ENCODE measurements at regions not wholly inside any gene's neighbourhood (a gene's known extent, or its start where the extent isn't known, plus 50 kb on each side); places are given as distances from the start of the nearest gene placed in this dataset.

DNA sequence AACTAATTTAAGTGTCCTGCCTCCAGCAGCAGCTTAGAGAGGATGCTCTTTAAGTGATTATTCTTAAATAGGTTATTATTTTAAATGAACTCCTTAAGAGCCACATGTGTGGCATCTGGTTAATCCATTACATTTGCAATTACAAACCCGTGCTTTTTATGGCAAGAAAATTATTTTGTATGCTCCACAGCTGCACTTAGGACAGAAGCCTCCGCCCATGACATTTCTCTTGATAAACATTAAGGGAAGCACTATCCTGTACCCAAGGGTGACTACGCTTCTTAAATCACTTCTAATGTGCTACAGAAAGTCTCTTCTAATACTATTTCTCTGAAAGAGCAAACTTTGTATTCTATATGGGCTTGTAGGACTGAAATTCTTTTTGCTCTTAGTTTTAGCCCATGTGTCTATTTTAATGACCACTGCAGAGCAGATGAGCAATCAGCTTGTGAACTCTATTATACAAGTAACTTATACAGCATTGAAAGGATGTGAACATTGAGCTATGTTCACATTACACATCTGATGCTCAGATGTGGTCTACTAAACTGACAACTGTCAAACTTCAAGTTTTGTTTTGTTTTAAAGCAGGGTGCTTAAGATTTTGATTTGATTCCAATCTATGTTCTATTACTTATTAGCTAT lies 223.4 kb downstream of the COX7C start:
- no peak for DNase-seq
- Histone ChIP-seq H3K36me3 (no peaks in the 10 kb centered on the region), H3K9me3 (no peaks in the 10 kb centered on the region), H3K27ac (no peak overlapping the region), H3K27me3 (no peaks in the 10 kb centered on the region), H3K4me1 (no peaks in the 10 kb centered on the region), H3K4me3 (no peak overlapping the region)
- ATAC-seq = no peak
- TF ChIP-seq, protein P1, sequence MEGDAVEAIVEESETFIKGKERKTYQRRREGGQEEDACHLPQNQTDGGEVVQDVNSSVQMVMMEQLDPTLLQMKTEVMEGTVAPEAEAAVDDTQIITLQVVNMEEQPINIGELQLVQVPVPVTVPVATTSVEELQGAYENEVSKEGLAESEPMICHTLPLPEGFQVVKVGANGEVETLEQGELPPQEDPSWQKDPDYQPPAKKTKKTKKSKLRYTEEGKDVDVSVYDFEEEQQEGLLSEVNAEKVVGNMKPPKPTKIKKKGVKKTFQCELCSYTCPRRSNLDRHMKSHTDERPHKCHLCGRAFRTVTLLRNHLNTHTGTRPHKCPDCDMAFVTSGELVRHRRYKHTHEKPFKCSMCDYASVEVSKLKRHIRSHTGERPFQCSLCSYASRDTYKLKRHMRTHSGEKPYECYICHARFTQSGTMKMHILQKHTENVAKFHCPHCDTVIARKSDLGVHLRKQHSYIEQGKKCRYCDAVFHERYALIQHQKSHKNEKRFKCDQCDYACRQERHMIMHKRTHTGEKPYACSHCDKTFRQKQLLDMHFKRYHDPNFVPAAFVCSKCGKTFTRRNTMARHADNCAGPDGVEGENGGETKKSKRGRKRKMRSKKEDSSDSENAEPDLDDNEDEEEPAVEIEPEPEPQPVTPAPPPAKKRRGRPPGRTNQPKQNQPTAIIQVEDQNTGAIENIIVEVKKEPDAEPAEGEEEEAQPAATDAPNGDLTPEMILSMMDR (IDR thresholded peaks at IDR 0.05) = no peak
- intact Hi-C loops (cut with DNase I) = no loop called here
- 54 to 64% methylated on average over 3 of the region's 3 CpGs for WGBS, 2 donors
- FAIRE-seq = no peak

DNA sequence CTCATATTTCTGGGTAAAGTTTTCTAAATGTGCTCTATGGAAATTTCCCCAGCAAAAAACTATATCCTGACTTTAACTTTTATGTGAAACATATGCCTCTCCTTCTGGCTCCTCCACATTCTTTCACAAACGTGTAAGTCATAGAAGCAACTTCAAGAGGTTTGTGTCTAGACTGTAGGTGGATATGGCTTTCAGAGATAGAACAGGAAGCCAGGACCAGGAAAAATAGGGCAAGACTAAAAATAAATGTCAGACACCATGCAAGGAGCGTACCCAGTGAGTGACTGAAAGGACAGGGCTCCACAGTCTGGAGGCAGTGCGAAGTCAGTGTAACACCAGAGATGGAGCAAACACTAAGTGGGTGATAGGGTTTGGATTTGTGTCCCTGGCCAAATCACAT lies 240.7 kb downstream of the COX7C start:
- H3K27me3 ChIP-seq = no peaks in the 10 kb centered on the region
- FAIRE-seq (no peak), DNase-seq (no peak), ATAC-seq (no peak)
- 65 to 79% methylated on average over 3 of the region's 3 CpGs for WGBS, 2 donors
- H3K36me3 ChIP-seq = no peaks in the 10 kb centered on the region
- H3K4me1 ChIP-seq = no peaks in the 10 kb centered on the region
- H3K4me3 ChIP-seq = no peak overlapping the region
- intact Hi-C loops (cut with DNase I) = no loop called here
- H3K27ac ChIP-seq = no peak overlapping the region
- H3K9me3 ChIP-seq = no peaks in the 10 kb centered on the region
- TF ChIP-seq, protein P1 (IDR thresholded peaks at IDR 0.05) = no peak

DNA sequence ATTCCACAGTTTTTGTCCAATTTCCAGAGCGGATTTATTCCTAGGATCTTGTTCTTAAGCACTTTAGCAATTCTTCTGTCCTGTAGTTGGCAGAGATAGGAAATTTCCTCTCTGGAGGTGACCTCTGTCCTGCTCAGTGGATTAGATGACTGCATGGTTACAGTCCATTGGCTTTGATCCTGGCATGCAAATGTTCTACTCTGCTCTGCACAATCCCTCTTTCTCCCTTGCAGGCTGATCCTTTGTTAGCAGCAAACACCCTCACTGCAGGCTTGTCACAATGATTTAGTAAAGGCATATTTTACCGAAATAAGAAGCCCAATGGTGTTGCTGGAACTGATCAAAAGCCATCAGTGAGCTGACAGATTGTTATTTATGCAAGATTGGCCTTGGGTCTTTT lies 243.8 kb downstream of the COX7C start:
- Histone ChIP-seq H3K9me3 (no peaks in the 10 kb centered on the region), H3K27ac (no peak overlapping the region), H3K4me1 (no peaks in the 10 kb centered on the region), H3K27me3 (no peaks in the 10 kb centered on the region), H3K36me3 (no peaks in the 10 kb centered on the region), H3K4me3 (no peak overlapping the region)
- ATAC-seq (no peak), FAIRE-seq (no peak), DNase-seq (no peak)
- 58 to 70% methylated on average over 2 of the region's 2 CpGs for WGBS, 2 donors
- TF ChIP-seq, protein P1 (IDR thresholded peaks at IDR 0.05) = no peak
- intact Hi-C loops (cut with DNase I) = no loop called here

DNA sequence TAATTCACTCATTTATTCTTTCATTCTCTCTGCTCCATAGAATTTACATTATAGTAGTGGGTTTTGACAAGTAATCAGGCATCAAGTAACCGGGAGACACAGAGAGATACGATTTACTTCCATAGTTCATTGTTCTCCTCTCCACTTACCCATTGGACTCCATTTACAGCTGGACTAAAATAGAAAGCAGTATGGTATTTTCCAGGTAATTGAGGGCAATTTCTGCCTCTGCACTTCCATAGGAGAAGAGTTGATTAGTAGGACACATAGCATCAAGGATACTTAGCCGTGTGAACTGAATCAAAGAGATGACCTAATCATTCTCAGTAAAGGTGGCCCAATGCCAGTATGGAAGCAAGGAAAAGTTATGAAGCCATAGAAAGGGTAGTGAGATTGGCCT lies 244.4 kb downstream of the COX7C start:
- no peak for FAIRE-seq
- ATAC-seq = no peak
- no peak overlapping the region for H3K27ac ChIP-seq
- H3K36me3 ChIP-seq = no peaks in the 10 kb centered on the region
- H3K4me1 ChIP-seq = no peaks in the 10 kb centered on the region
- DNase-seq = no peak
- H3K9me3 ChIP-seq = no peaks in the 10 kb centered on the region
- intact Hi-C loops (cut with DNase I) = no loop called here
- no peaks in the 10 kb centered on the region for H3K27me3 ChIP-seq
- H3K4me3 ChIP-seq = no peak overlapping the region
- 75 to 83% methylated on average over 3 of the region's 3 CpGs for WGBS, 2 donors
- TF ChIP-seq, protein P1 (IDR thresholded peaks at IDR 0.05) = no peak

DNA sequence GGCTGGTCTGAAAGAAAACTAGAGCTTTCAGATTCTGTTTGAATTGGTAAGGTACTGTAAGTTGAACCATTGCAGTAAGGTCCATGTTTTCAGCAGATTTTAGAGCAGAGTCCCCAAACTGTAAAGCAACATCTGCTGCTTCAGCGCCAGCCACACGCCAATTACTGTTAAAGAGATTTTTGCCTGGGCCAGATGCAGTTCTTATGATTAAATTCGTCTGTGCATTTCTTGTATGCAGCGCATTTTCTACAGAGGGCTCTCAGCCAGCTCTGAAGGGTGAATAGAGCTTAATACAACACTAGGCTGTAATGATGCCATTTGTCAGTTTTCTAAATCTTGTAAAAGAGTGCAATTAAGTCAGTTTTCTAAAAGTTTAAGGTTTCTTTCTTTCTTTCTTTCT lies 246.3 kb downstream of the COX7C start:
- H3K4me3 ChIP-seq = no peak overlapping the region
- H3K4me1 ChIP-seq = no peaks in the 10 kb centered on the region
- ATAC-seq (no peak), DNase-seq (no peak), FAIRE-seq (no peak)
- TF ChIP-seq, protein P1 (IDR thresholded peaks at IDR 0.05) = no peak
- H3K9me3 ChIP-seq = no peaks in the 10 kb centered on the region
- no peaks in the 10 kb centered on the region for H3K27me3 ChIP-seq
- no peak overlapping the region for H3K27ac ChIP-seq
- intact Hi-C loops (cut with DNase I) = no loop called here
- H3K36me3 ChIP-seq = no peaks in the 10 kb centered on the region
- 73 to 82% methylated on average over 4 of the region's 4 CpGs for WGBS, 2 donors

Measured in pancreas (tissue), 10 donors.